ENCODE measurements at regions not wholly inside any gene's neighbourhood (a gene's known extent, or its start where the extent isn't known, plus 50 kb on each side); places are given as distances from the start of the nearest gene placed in this dataset.

DNA sequence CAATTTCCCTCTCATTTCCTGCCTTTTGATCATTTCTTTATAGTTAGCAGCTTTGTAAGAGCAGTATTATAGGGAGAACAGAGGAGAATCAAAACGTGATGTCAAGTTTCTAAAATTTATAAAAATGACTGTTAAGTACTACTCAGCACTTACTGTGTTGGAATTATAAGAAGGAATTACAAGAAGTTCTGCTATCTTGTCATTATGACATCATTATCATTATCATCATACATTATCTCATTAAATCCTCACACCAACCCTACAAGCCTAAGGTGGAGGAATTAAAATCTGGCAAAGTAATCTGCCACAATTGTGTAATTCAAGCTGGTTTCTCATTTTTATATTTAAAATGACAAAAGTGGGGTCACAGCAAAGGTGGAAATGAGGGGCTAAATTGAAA is 316.2 kb upstream of the CD180 start:
- Histone ChIP-seq H3K4me3 (ENCODE audit: low read depth, low read length) (no peak overlapping the region), H3K27ac (ENCODE audit: low read depth, low read length) (no peak overlapping the region), H3K4me1 (ENCODE audit: control insufficient read depth, insufficient read depth, low read length) (peaks cover 5% of the 10 kb centered on the region; the same call in 1 of the 2 replicates)

GRCh38 chr5:67511911-67512310 is 315.3 kb upstream of the CD180 start:
- Histone ChIP-seq H3K36me3 (ENCODE audit: control insufficient read depth, insufficient read depth, low read length) (no peaks in the 10 kb centered on the region), H3K9me3 (ENCODE audit: control insufficient read depth, insufficient read depth, low read length) (no peaks in the 10 kb centered on the region), H3K27ac (ENCODE audit: low read depth, low read length) (no peak overlapping the region), H3K27me3 (ENCODE audit: control insufficient read depth, insufficient read depth, low read length) (no peaks in the 10 kb centered on the region), H3K4me1 (ENCODE audit: control insufficient read depth, insufficient read depth, low read length) (peaks cover 10% of the 10 kb centered on the region; the same call in 1 of the 2 replicates), H3K4me3 (ENCODE audit: low read depth, low read length) (no peak overlapping the region), H3K9ac (ENCODE audit: low read depth, low read length) (no peak overlapping the region)

More for the DNA sequence above, 316.2 kb upstream of the CD180 start:
- Histone ChIP-seq H3K9ac (ENCODE audit: low read depth, low read length) (no peak overlapping the region), H3K36me3 (ENCODE audit: control insufficient read depth, insufficient read depth, low read length) (no peaks in the 10 kb centered on the region), H3K27me3 (ENCODE audit: control insufficient read depth, insufficient read depth, low read length) (no peaks in the 10 kb centered on the region), H3K9me3 (ENCODE audit: control insufficient read depth, insufficient read depth, low read length) (no peaks in the 10 kb centered on the region)

DNA sequence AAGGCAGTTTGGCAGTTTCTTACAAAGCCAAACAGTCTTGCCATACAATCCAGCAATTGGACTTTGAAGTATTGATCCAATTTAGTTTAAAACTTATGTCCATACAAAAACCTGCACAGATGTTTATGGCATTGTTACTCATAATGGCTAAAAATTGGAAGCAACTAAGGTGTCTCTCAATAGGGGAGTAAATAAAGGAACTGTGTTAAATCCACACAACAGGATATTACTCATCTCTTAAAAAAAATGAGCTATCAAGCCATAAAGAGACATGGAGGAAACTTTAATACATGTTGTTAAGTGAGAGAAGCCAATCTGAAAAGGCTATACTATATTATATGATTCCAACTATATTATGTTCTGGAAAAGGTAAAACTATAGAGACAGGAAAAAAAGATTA is 313.6 kb upstream of the CD180 start:
- H3K4me3 ChIP-seq (ENCODE audit: low read depth, low read length) = no peak overlapping the region
- H3K4me1 ChIP-seq (ENCODE audit: control insufficient read depth, insufficient read depth, low read length) = peaks cover 10% of the 10 kb centered on the region; the same call in 1 of the 2 replicates
- H3K27me3 ChIP-seq (ENCODE audit: control insufficient read depth, insufficient read depth, low read length) = no peaks in the 10 kb centered on the region
- H3K27ac ChIP-seq (ENCODE audit: low read depth, low read length) = no peak overlapping the region
- no peaks in the 10 kb centered on the region for H3K9me3 ChIP-seq (ENCODE audit: control insufficient read depth, insufficient read depth, low read length)
- H3K36me3 ChIP-seq (ENCODE audit: control insufficient read depth, insufficient read depth, low read length) = no peaks in the 10 kb centered on the region
- no peak overlapping the region for H3K9ac ChIP-seq (ENCODE audit: low read depth, low read length)

DNA sequence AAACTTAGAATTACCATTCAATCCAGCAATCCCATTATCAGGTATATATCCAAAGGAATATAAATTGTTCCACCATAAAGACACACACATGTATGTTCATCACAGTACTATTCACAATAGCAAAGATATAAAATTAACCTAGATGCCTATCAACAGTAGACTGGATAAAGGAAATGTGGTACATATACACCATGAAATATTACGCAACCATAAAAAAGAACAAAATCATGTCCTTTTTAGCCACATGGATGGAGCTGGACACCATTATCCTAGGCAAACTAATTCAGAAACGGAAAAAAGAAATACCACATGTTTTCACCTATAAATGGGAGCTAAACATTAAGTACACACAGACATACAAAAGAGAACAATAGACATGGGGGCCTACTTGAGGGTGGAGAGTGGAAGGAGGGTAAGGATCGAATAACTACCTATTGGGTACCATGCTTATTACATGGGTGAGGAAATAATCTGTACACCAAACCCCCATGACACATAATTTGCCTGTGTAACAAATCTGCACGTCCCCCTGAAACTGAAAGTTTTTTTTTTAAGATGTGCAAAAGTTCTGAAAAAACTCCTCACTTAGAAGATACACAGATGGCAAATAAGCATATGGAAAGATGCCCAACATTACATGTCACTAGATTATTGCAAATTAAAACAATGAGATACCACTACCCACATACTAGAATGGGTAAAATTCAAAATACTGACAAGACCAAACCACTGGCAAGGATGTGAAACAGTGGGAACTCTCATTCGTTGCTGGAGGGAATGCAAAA is 313.0 kb upstream of the CD180 start:
- Histone ChIP-seq H3K4me1 (ENCODE audit: control insufficient read depth, insufficient read depth, low read length) (peaks cover 10% of the 10 kb centered on the region; the same call in 1 of the 2 replicates), H3K4me3 (ENCODE audit: low read depth, low read length) (no peak overlapping the region), H3K27ac (ENCODE audit: low read depth, low read length) (no peak overlapping the region), H3K9ac (ENCODE audit: low read depth, low read length) (no peak overlapping the region), H3K27me3 (ENCODE audit: control insufficient read depth, insufficient read depth, low read length) (no peaks in the 10 kb centered on the region), H3K36me3 (ENCODE audit: control insufficient read depth, insufficient read depth, low read length) (no peaks in the 10 kb centered on the region), H3K9me3 (ENCODE audit: control insufficient read depth, insufficient read depth, low read length) (no peaks in the 10 kb centered on the region)

- no peaks in the 10 kb centered on the region for H3K36me3 ChIP-seq (ENCODE audit: control insufficient read depth, insufficient read depth, low read length)
- no peak overlapping the region for H3K9ac ChIP-seq (ENCODE audit: low read depth, low read length)
- H3K4me1 ChIP-seq (ENCODE audit: control insufficient read depth, insufficient read depth, low read length) = peaks cover 10% of the 10 kb centered on the region; the same call in 1 of the 2 replicates
- H3K27me3 ChIP-seq (ENCODE audit: control insufficient read depth, insufficient read depth, low read length) = no peaks in the 10 kb centered on the region
- no peaks in the 10 kb centered on the region for H3K9me3 ChIP-seq (ENCODE audit: control insufficient read depth, insufficient read depth, low read length)
- H3K27ac ChIP-seq (ENCODE audit: low read depth, low read length) = no peak overlapping the region
- H3K4me3 ChIP-seq (ENCODE audit: low read depth, low read length) = no peak overlapping the region
These were observed 309.6 kb upstream of the CD180 start for GRCh38 chr5:67506241-67506640.

DNA sequence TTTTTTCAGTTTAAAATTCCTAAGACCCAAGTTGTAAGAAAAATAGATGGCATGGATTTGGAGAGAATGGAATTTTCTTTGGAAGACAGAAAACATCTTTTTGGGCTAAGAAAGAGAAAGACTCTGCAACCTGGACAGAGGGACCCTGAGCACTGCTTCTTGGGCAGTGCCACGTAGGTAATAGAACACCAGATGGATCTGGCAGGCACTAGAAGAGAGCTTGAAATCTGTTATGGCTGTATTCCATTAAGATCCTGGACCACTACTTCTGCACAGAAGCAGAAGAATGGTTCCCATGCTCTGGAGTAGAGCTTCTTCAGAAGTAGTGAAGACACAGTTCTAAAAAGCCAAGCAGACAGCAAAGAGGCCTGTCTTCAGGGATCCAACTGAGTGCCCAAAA is 306.4 kb upstream of the CD180 start:
- Histone ChIP-seq H3K9me3 (ENCODE audit: control insufficient read depth, insufficient read depth, low read length) (peaks cover 5% of the 10 kb centered on the region; the same call in 1 of the 2 replicates), H3K4me1 (ENCODE audit: control insufficient read depth, insufficient read depth, low read length) (peaks cover 7% of the 10 kb centered on the region; the same call in 1 of the 2 replicates), H3K36me3 (ENCODE audit: control insufficient read depth, insufficient read depth, low read length) (no peaks in the 10 kb centered on the region), H3K27ac (ENCODE audit: low read depth, low read length) (no peak overlapping the region), H3K9ac (ENCODE audit: low read depth, low read length) (no peak overlapping the region), H3K27me3 (ENCODE audit: control insufficient read depth, insufficient read depth, low read length) (no peaks in the 10 kb centered on the region), H3K4me3 (ENCODE audit: low read depth, low read length) (no peak overlapping the region)

DNA sequence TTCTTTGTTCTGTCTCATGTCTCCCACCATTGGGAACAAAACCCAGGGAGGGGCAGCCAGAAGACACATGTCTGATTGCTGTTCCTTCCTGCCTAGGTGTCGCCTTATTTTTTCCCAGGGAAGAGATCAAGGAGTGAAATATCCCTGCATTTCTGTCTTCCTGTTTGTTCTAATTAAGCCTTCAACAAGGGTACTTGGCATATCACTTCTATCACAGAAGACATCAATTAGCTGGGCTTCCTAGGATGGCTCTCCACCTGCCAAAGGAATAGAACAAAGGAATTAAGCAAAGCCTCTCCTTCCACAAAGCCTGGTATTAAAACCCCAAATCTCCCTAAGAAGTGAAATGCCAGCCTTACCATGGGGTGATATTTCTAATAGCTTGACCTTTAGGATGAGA is 299.5 kb upstream of the CD180 start:
- H3K9me3 ChIP-seq (ENCODE audit: control insufficient read depth, insufficient read depth, low read length) = peaks cover 5% of the 10 kb centered on the region; the same call in 1 of the 2 replicates
- no peak overlapping the region for H3K27ac ChIP-seq (ENCODE audit: low read depth, low read length)
- H3K27me3 ChIP-seq (ENCODE audit: control insufficient read depth, insufficient read depth, low read length) = no peaks in the 10 kb centered on the region
- no peaks in the 10 kb centered on the region for H3K4me1 ChIP-seq (ENCODE audit: control insufficient read depth, insufficient read depth, low read length)
- H3K36me3 ChIP-seq (ENCODE audit: control insufficient read depth, insufficient read depth, low read length) = no peaks in the 10 kb centered on the region
- H3K9ac ChIP-seq (ENCODE audit: low read depth, low read length) = no peak overlapping the region
- no peak overlapping the region for H3K4me3 ChIP-seq (ENCODE audit: low read depth, low read length)

DNA sequence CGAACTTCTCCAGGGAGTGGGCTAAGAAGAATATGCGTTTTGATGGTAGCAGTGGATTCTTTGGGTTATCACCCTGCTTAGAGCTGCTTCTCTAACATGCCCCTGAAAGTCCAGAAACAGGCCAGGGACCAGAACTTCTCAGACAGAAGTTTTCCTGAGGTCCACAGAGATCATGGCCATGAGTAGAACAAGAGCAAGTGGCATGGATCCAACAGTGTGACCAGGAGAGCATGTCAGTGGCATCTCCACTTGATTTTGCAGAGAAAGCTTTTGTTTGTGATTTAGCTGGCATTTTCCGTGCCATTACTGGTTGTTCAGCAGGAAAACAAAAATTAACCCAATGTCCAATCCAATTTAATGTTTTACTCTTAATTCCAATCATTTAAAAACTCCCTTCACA is 298.5 kb upstream of the CD180 start:
- Histone ChIP-seq H3K4me3 (ENCODE audit: low read depth, low read length) (no peak overlapping the region), H3K9ac (ENCODE audit: low read depth, low read length) (no peak overlapping the region), H3K27ac (ENCODE audit: low read depth, low read length) (no peak overlapping the region), H3K27me3 (ENCODE audit: control insufficient read depth, insufficient read depth, low read length) (no peaks in the 10 kb centered on the region), H3K36me3 (ENCODE audit: control insufficient read depth, insufficient read depth, low read length) (no peaks in the 10 kb centered on the region), H3K9me3 (ENCODE audit: control insufficient read depth, insufficient read depth, low read length) (peaks cover 5% of the 10 kb centered on the region; the same call in 1 of the 2 replicates), H3K4me1 (ENCODE audit: control insufficient read depth, insufficient read depth, low read length) (no peaks in the 10 kb centered on the region)

- H3K36me3 ChIP-seq (ENCODE audit: control insufficient read depth, insufficient read depth, low read length) = no peaks in the 10 kb centered on the region
- H3K4me1 ChIP-seq (ENCODE audit: control insufficient read depth, insufficient read depth, low read length) = no peaks in the 10 kb centered on the region
- H3K4me3 ChIP-seq (ENCODE audit: low read depth, low read length) = no peak overlapping the region
- 0 out of 2 replicates have a peak, but pooled peaks cover 2% of the 10 kb centered on the region for H3K9me3 ChIP-seq (ENCODE audit: control insufficient read depth, insufficient read depth, low read length)
- no peak overlapping the region for H3K9ac ChIP-seq (ENCODE audit: low read depth, low read length)
- no peaks in the 10 kb centered on the region for H3K27me3 ChIP-seq (ENCODE audit: control insufficient read depth, insufficient read depth, low read length)
- no peak overlapping the region for H3K27ac ChIP-seq (ENCODE audit: low read depth, low read length)
These were observed 297.7 kb upstream of the CD180 start for GRCh38 chr5:67494186-67494855.

GRCh38 chr5:67493676-67494075 is 297.1 kb upstream of the CD180 start:
- Histone ChIP-seq H3K27me3 (ENCODE audit: control insufficient read depth, insufficient read depth, low read length) (no peaks in the 10 kb centered on the region), H3K9ac (ENCODE audit: low read depth, low read length) (no peak overlapping the region), H3K4me1 (ENCODE audit: control insufficient read depth, insufficient read depth, low read length) (no peaks in the 10 kb centered on the region), H3K27ac (ENCODE audit: low read depth, low read length) (no peak overlapping the region), H3K9me3 (ENCODE audit: control insufficient read depth, insufficient read depth, low read length) (no peaks in the 10 kb centered on the region), H3K4me3 (ENCODE audit: low read depth, low read length) (no peak overlapping the region), H3K36me3 (ENCODE audit: control insufficient read depth, insufficient read depth, low read length) (no peaks in the 10 kb centered on the region)

All from HUES48 (cell line).